ENCODE measurements at regions not wholly inside any gene's neighbourhood (a gene's known extent, or its start where the extent isn't known, plus 50 kb on each side); places are given as distances from the start of the nearest gene placed in this dataset.
A peak's percentile ranks its signal among the peaks of the same experiment; 100 is the strongest.

GRCh38 chr4:31461421-31461820, 741.3 kb downstream of the PCDH7 start (continued):
- TF ChIP-seq, protein P1, sequence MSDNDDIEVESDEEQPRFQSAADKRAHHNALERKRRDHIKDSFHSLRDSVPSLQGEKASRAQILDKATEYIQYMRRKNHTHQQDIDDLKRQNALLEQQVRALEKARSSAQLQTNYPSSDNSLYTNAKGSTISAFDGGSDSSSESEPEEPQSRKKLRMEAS (IDR thresholded peaks at IDR 0.05) = no peak

DNA sequence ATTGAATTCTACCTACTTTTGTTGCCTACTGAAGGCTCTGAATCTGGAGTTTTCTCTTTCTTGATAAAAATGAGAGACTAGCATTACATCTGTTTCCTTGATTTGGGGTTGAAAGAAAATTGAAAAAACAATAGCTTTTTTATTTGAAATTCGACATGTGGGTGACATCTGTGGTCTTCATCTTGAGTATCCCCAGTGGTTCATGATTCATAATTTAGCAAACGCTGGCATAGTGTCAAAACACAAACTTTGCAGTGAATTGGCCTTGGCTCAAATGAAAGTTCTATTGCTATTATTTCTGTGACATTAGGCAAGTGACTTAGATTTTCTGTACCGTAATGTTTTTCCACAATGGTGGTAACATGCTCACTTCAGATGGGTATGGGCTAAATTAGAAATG, 747.6 kb downstream of the PCDH7 start:
- H3K9me3 ChIP-seq (ENCODE audit: control insufficient read depth in 1 of 2, insufficient read depth in 1 of 2, low read depth in 1 of 2, low read length in 2 of 2) = no peaks in the 10 kb centered on the region
- BruUV-seq (replicated peaks) = no TSS peak
- 0 out of 2 replicates have a peak, but pooled peaks cover 3% of the 10 kb centered on the region for H3K9me2 ChIP-seq (ENCODE audit: insufficient read depth)
- ChIA-PET RAD21 (ENCODE audit: low non-redundant PET in 1 of 2, low total read pairs in 2 of 2, uncharacterized antibody in 2 of 2, unreplicated experiment in 2 of 2) (no interaction called here), CTCF (no interaction called here), POLR2A (no interaction called here)
- no peak overlapping the region for H3K4me2 ChIP-seq (ENCODE audit: low read length)
- H3K4me1 ChIP-seq (ENCODE audit: control insufficient read depth in 1 of 2, insufficient read depth in 2 of 2, low read length in 2 of 2) = peaks cover 5 to 7% of the 10 kb centered on the region in 2 experiments; a peak in 3 of 4 replicates
- H3K27me3 ChIP-seq (ENCODE audit: insufficient read depth, low read length) = no peaks in the 10 kb centered on the region
- H3K9ac ChIP-seq (ENCODE audit: low read length) = no peak overlapping the region
- no peaks in the 10 kb centered on the region for H3K36me3 ChIP-seq (ENCODE audit: control insufficient read depth in 1 of 2, insufficient read depth in 2 of 2, low read length in 2 of 2)
- H3K27ac ChIP-seq (ENCODE audit: low read depth, low read length) = no peak overlapping the region
- no peak for TF ChIP-seq YY1 (IDR thresholded peaks at IDR 0.05; ENCODE audit: extremely low read depth, insufficient replicate concordance, low read depth, low read length)
- no peak overlapping the region for H2AFZ ChIP-seq (ENCODE audit: low read depth, low read length, poor library complexity, severe bottlenecking)
- no peaks in the 10 kb centered on the region for H3K79me2 ChIP-seq (ENCODE audit: insufficient read depth, low read length)
- no peak overlapping the region for H3K4me3 ChIP-seq (replicated peaks in 1 of 2; ENCODE audit: low read depth in 1 of 2, low read length in 2 of 2)
- no peaks in the 10 kb centered on the region for H4K20me1 ChIP-seq (ENCODE audit: insufficient read depth)
- intact Hi-C loops (cut with micrococcal nuclease) = no loop called here
- DNase-seq (ENCODE audit: low read depth, low spot score) = no peak
- no peak for ATAC-seq

GRCh38 chr4:31474221-31474620, 754.1 kb downstream of the PCDH7 start:
- H3K9ac ChIP-seq (ENCODE audit: low read length) = no peak overlapping the region
- no peaks in the 10 kb centered on the region for H3K4me1 ChIP-seq (ENCODE audit: control insufficient read depth in 1 of 2, insufficient read depth in 2 of 2, low read length in 2 of 2)
- no peak overlapping the region for H3K27ac ChIP-seq (ENCODE audit: low read depth, low read length)
- H3K79me2 ChIP-seq (ENCODE audit: insufficient read depth, low read length) = no peaks in the 10 kb centered on the region
- ChIA-PET CTCF (no interaction called here), RAD21 (ENCODE audit: low non-redundant PET in 1 of 2, low total read pairs in 2 of 2, uncharacterized antibody in 2 of 2, unreplicated experiment in 2 of 2) (no interaction called here), POLR2A (no interaction called here)
- no peaks in the 10 kb centered on the region for H4K20me1 ChIP-seq (ENCODE audit: insufficient read depth)
- no peaks in the 10 kb centered on the region for H3K36me3 ChIP-seq (ENCODE audit: control insufficient read depth in 1 of 2, insufficient read depth in 2 of 2, low read length in 2 of 2)
- ATAC-seq (no peak), DNase-seq (ENCODE audit: low read depth, low spot score) (no peak)
- peaks cover 0 to 4% of the 10 kb centered on the region in 2 experiments; a peak in 2 of 4 replicates for H3K9me3 ChIP-seq (ENCODE audit: control insufficient read depth in 1 of 2, insufficient read depth in 1 of 2, low read depth in 1 of 2, low read length in 2 of 2)
- H3K4me3 ChIP-seq (replicated peaks in 1 of 2; ENCODE audit: low read depth in 1 of 2, low read length in 2 of 2) = no peak overlapping the region
- no TSS peak for BruUV-seq (replicated peaks)
- intact Hi-C loops (cut with micrococcal nuclease) = no loop called here
- no peak overlapping the region for H3K4me2 ChIP-seq (ENCODE audit: low read length)
- no peaks in the 10 kb centered on the region for H3K27me3 ChIP-seq (ENCODE audit: insufficient read depth, low read length)
- 0 out of 2 replicates have a peak, but pooled peaks cover 3% of the 10 kb centered on the region for H3K9me2 ChIP-seq (ENCODE audit: insufficient read depth)
- H2AFZ ChIP-seq (ENCODE audit: low read depth, low read length, poor library complexity, severe bottlenecking) = peak overlapping the region; percentile 52
- TF ChIP-seq, protein P2, sequence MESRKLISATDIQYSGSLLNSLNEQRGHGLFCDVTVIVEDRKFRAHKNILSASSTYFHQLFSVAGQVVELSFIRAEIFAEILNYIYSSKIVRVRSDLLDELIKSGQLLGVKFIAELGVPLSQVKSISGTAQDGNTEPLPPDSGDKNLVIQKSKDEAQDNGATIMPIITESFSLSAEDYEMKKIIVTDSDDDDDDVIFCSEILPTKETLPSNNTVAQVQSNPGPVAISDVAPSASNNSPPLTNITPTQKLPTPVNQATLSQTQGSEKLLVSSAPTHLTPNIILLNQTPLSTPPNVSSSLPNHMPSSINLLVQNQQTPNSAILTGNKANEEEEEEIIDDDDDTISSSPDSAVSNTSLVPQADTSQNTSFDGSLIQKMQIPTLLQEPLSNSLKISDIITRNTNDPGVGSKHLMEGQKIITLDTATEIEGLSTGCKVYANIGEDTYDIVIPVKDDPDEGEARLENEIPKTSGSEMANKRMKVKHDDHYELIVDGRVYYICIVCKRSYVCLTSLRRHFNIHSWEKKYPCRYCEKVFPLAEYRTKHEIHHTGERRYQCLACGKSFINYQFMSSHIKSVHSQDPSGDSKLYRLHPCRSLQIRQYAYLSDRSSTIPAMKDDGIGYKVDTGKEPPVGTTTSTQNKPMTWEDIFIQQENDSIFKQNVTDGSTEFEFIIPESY (IDR thresholded peaks at IDR 0.05; ENCODE audit: extremely low read depth, insufficient replicate concordance, low read length) = no peak
- no peak for TF ChIP-seq SRF (IDR thresholded peaks at IDR 0.05; ENCODE audit: low read depth)
- no peak for TF ChIP-seq FOSL1 (IDR thresholded peaks at IDR 0.05; ENCODE audit: low read depth)
- no peak for TF ChIP-seq EZH2phosphoT487 (IDR thresholded peaks at IDR 0.05; ENCODE audit: borderline replicate concordance)
- TF ChIP-seq, protein P3, sequence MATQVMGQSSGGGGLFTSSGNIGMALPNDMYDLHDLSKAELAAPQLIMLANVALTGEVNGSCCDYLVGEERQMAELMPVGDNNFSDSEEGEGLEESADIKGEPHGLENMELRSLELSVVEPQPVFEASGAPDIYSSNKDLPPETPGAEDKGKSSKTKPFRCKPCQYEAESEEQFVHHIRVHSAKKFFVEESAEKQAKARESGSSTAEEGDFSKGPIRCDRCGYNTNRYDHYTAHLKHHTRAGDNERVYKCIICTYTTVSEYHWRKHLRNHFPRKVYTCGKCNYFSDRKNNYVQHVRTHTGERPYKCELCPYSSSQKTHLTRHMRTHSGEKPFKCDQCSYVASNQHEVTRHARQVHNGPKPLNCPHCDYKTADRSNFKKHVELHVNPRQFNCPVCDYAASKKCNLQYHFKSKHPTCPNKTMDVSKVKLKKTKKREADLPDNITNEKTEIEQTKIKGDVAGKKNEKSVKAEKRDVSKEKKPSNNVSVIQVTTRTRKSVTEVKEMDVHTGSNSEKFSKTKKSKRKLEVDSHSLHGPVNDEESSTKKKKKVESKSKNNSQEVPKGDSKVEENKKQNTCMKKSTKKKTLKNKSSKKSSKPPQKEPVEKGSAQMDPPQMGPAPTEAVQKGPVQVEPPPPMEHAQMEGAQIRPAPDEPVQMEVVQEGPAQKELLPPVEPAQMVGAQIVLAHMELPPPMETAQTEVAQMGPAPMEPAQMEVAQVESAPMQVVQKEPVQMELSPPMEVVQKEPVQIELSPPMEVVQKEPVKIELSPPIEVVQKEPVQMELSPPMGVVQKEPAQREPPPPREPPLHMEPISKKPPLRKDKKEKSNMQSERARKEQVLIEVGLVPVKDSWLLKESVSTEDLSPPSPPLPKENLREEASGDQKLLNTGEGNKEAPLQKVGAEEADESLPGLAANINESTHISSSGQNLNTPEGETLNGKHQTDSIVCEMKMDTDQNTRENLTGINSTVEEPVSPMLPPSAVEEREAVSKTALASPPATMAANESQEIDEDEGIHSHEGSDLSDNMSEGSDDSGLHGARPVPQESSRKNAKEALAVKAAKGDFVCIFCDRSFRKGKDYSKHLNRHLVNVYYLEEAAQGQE (IDR thresholded peaks at IDR 0.05; ENCODE audit: low read depth) = no peak
- TF ChIP-seq POLR2AphosphoS5 (IDR thresholded peaks at IDR 0.05; ENCODE audit: low read depth, low read length) = no peak
- no peak for TF ChIP-seq RAD21 (IDR thresholded peaks at IDR 0.05; ENCODE audit: low read depth)
- TF ChIP-seq EGR1 (IDR thresholded peaks at IDR 0.05; ENCODE audit: low read depth) = no peak
- TF ChIP-seq YY1 (IDR thresholded peaks at IDR 0.05; ENCODE audit: extremely low read depth, insufficient replicate concordance, low read depth, low read length) = no peak
- no peak for TF ChIP-seq CBX3 (IDR thresholded peaks at IDR 0.05; ENCODE audit: low read depth)
- TF ChIP-seq ELF1 (IDR thresholded peaks at IDR 0.05; ENCODE audit: borderline replicate concordance, low read depth) = no peak

Data from HCT116 (cell line).